ENCODE measurements at regions not wholly inside any gene's neighbourhood (a gene's known extent, or its start where the extent isn't known, plus 50 kb on each side); places are given as distances from the start of the nearest gene placed in this dataset.
"Not testable (repeated sequence)": the region's sequence is repeated elsewhere in the genome, so short reads cannot be mapped to it uniquely, and the experiment has no call there.

- no peaks in the 10 kb centered on the region for H3K36me3 Mint-ChIP-seq
- H3K9me3 Mint-ChIP-seq, result peaks cover 17% of the 10 kb centered on the region
- no peak overlapping the region for H3K4me3 Mint-ChIP-seq
- H3K27me3 Mint-ChIP-seq, result no peaks in the 10 kb centered on the region
- no peak for TF ChIP-seq CTCF (conservative IDR thresholded peaks at IDR 0.05)
- no peak for DNase-seq (ENCODE audit: extremely low spot score, unreplicated experiment)
- no peaks in the 10 kb centered on the region for H3K4me1 Mint-ChIP-seq (ENCODE audit: unreplicated experiment)
- H3K27ac Mint-ChIP-seq, result no peak overlapping the region
Measured at GRCh38 chr15:22257047-22258008, 177.0 kb downstream of the OR4M2 start.

DNA sequence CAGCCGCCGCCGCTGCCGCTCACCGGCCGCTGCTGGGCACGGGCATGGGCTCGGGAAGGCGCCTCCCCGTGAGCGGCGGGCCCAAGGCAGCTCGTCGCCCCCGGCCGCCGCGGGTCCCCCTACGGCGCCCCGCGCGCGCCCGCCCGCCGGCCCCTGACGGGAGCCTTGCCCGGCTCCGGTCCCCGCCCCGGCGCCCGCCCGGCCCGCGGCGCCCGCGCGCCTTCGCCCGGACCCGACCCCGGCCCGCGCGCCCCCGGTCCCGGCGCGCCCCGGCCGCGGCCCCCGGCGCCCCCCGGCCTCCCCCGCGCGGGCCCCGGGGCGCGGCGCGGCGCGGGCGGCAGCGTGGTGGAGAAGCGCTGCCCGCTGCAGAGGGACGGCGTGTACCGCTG is 177.7 kb downstream of the OR4M2 start:
- Mint-ChIP-seq H3K27me3 (no peaks in the 10 kb centered on the region), H3K4me3 (no peak overlapping the region), H3K4me1 (ENCODE audit: unreplicated experiment) (no peaks in the 10 kb centered on the region), H3K36me3 (no peaks in the 10 kb centered on the region), H3K27ac (no peak overlapping the region), H3K9me3 (peaks cover 17% of the 10 kb centered on the region)
- no peak for TF ChIP-seq CTCF (conservative IDR thresholded peaks at IDR 0.05)
- DNase-seq (ENCODE audit: extremely low spot score, unreplicated experiment), result no peak

DNA sequence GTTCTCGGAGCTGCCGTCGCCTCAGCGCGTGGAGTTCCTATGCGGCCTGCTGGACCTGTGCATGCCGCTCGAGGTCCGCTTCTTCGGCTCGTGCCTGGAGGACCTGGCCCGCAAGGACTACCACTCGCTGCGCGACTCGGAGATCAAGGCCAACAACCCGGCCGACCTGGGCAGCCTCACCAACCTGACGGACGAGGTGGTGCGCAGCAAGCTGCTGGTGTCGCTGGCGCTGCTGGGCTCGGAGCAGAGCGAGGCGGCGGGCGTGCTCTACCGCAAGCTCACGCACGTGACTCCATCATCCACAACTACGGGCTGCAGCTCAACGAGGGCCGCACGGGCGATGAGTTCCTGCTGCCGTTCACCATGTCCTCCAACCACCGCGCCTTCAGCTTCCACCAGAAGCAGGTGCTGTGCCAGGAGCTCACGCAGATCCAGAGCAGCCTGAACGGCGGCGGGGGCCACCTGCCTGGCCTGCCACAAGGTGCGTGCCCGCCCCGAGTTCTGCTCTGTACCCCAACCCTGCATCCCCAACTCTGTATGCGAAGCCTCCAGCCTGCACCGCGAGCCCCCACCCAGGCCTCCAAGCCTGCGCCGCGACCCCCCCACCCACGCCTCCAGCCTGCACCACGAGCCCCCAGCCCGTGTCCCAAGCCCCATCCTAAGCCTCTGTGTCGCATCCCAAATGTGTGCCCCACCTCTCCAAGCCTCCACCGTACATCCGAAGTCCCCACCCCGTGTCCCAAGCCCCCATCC is 178.2 kb downstream of the OR4M2 start:
- Mint-ChIP-seq H3K36me3 (no peaks in the 10 kb centered on the region), H3K27me3 (no peaks in the 10 kb centered on the region), H3K27ac (no peak overlapping the region), H3K9me3 (peaks cover 17% of the 10 kb centered on the region), H3K4me3 (no peak overlapping the region), H3K4me1 (ENCODE audit: unreplicated experiment) (no peaks in the 10 kb centered on the region)
- no peak for TF ChIP-seq CTCF (conservative IDR thresholded peaks at IDR 0.05)
- DNase-seq (ENCODE audit: extremely low spot score, unreplicated experiment), result no peak

- DNase-seq (ENCODE audit: extremely low spot score, unreplicated experiment); H3K36me3 Mint-ChIP-seq; H3K4me1 Mint-ChIP-seq (ENCODE audit: unreplicated experiment); H3K27me3 Mint-ChIP-seq; H3K4me3 Mint-ChIP-seq; H3K27ac Mint-ChIP-seq: not testable (repeated sequence)
- H3K9me3 Mint-ChIP-seq, result peaks cover 11% of the 10 kb centered on the region
Measured at GRCh38 chr15:22259151-22259750, 178.9 kb downstream of the OR4M2 start.

DNA sequence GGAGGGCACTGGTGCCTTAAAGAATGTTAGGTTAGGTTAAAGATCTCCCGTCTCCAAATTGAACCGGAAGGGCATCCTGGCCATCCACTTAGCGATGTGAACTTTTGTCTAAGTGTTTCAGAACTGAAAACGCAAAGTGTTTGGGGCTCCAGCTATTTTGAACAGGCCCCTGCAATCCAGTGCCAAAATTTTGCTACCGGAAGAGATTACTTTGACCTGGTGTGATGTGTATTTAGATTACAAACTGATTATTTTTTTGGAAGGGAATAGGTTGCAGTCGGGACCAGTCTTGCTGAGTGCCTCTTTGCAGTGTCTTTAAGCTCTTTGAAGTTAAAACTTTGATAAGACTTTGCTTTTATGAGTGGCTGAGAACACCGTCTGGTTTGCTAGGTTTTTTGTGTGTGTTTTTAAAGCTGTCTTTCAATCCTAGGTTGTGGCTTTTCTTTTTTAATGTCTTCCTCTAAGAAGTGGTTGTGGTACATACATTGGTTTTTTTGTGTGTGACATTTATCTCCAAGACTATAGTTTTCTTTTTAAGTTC is 179.6 kb downstream of the OR4M2 start:
- peaks cover 8% of the 10 kb centered on the region for H3K9me3 Mint-ChIP-seq

More for the DNA sequence above, 179.6 kb downstream of the OR4M2 start:
- H3K36me3 Mint-ChIP-seq, result no peaks in the 10 kb centered on the region
- TF ChIP-seq CTCF (conservative IDR thresholded peaks at IDR 0.05), result no peak
- no peak overlapping the region for H3K4me3 Mint-ChIP-seq
- no peak for DNase-seq (ENCODE audit: extremely low spot score, unreplicated experiment)
- H3K27ac Mint-ChIP-seq, result no peak overlapping the region
- no peaks in the 10 kb centered on the region for H3K27me3 Mint-ChIP-seq
- no peaks in the 10 kb centered on the region for H3K4me1 Mint-ChIP-seq (ENCODE audit: unreplicated experiment)

Data from type B pancreatic cell (in vitro differentiated cells).